OCI-LY7 (cell line): ENCODE measurements at regions not wholly inside any gene's neighbourhood (a gene's known extent, or its start where the extent isn't known, plus 50 kb on each side); places are given as distances from the start of the nearest gene placed in this dataset.

Source experiments
- EZH2phosphoT487 ChIP-seq: fragments of 200-600 bp; sonication (generic); IDR thresholded peaks from 2 replicates; pipeline ENCODE4 v1.6.1; 2018; ENCODE audit warnings: low read depth, borderline replicate concordance, mild to moderate bottlenecking, mixed run types, antibody characterized with exemption, low read length, moderate library complexity, mixed read lengths
- TF ChIP-seq, protein P1 (sequence below): fragments of 200-600 bp; sonication (generic); conservative IDR thresholded peaks from 2 replicates; pipeline ENCODE4 v1.5.1; 2014; ENCODE audit warnings: mild to moderate bottlenecking, antibody characterized with exemption, low read length, moderate library complexity, mixed read lengths

DNA sequence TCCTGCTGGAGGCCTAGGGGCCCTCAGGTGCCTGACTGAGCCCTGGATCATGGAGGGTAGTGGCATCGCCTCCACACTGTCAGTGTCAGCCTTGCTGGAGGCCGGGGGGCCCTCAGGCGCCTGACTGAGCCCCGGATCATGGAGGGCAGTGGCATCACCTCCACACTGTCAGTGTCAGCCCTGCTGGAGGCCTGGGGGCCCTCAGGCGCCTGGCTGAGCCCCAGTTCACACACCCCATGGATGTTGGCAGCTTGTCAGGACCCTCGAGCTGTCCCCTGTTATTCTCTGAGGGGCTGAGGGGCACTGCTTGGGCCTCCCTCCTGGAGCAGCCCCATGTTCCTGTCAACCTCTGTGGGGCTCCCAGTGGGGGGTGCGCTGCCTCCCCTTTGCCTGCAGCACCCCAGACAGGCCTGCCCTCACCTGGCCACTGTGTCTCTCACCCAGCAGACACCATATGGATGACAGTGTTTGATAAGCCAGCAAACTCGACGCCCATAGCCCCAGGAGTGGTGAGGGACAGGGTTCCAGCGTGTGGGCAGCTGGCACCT lies 197.6 kb downstream of the LIPI start:
- TF ChIP-seq, protein P1, sequence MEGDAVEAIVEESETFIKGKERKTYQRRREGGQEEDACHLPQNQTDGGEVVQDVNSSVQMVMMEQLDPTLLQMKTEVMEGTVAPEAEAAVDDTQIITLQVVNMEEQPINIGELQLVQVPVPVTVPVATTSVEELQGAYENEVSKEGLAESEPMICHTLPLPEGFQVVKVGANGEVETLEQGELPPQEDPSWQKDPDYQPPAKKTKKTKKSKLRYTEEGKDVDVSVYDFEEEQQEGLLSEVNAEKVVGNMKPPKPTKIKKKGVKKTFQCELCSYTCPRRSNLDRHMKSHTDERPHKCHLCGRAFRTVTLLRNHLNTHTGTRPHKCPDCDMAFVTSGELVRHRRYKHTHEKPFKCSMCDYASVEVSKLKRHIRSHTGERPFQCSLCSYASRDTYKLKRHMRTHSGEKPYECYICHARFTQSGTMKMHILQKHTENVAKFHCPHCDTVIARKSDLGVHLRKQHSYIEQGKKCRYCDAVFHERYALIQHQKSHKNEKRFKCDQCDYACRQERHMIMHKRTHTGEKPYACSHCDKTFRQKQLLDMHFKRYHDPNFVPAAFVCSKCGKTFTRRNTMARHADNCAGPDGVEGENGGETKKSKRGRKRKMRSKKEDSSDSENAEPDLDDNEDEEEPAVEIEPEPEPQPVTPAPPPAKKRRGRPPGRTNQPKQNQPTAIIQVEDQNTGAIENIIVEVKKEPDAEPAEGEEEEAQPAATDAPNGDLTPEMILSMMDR = no peak
- TF ChIP-seq EZH2phosphoT487 = no peak
